H4 (cell line): ENCODE measurements at regions not wholly inside any gene's neighbourhood (a gene's known extent, or its start where the extent isn't known, plus 50 kb on each side); places are given as distances from the start of the nearest gene placed in this dataset.
"Not testable (repeated sequence)": the region's sequence is repeated elsewhere in the genome, so short reads cannot be mapped to it uniquely, and the experiment has no call there.

Experiments
- DNase-seq: peaks from one replicate; pipeline ENCODE4 v3.0.0-alpha.2; 2015; ENCODE audit warnings: low spot score

DNA sequence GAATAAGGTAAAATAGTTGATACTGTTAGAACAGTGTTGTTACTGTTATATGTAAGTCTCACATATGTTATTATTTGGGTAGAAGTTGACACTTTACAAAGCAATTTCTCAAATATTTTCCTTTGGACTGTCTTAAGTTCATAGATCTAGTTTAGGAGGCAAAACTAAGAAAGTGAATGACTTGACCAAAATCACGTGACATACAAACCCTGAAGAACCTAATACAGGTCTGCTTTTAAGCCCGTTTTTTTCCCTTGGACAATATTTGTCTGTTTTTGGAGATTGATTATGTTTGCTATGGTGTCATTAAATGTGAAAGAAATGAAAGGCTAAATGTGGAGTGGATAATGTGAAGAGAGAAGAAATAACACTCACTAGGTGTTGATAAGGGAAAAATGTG is 644.9 kb upstream of the PITX2 start:
- no peak for DNase-seq

DNA sequence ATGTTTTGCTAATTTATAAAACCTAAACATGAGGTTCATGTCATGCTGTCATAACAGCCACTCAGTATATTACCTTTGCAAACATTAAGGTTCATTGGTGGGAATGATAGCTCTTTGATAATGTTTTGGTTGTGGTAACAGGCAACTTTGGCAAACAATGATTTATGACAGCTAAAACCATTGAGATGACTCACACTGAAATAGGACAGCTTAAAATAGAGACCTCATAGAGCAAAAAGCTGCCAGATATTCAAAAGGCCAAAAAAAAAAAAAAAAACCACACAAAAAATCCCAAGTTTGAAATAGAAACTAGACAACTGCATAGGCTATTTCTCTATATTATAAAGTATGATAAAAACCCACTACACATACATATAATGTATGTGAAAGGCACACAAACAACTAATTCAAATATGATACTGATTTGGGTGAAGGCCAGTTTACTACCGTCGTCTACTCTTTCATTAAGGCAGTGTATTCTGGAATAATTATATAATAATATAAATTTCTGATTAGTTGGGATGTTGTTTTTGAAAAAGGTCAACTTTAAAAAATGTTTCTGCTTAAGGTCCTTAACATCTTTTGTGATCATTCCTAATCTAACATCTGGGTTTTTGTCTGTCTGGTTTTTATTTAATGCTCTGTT is 646.0 kb upstream of the PITX2 start:
- DNase-seq: peak; percentile 9

DNA sequence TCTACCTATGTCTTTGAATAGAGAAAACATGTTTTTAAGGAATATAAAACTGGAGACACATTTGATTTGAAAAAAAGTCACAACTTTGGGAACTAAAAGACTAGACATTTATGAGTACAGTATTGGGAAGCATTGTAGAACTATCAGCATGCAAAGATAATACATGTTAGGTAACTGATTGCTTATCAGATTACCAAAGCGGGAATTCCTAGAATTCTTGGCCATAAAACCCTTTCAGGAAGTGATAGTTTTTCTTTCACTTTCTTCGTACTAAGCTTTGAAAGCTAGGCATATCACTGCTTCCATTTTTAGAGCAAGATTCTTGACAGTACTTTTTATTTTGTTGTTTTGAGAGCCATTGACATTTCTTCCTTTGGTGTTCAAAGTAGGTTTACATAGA is 646.6 kb upstream of the PITX2 start:
- DNase-seq: no peak

DNA sequence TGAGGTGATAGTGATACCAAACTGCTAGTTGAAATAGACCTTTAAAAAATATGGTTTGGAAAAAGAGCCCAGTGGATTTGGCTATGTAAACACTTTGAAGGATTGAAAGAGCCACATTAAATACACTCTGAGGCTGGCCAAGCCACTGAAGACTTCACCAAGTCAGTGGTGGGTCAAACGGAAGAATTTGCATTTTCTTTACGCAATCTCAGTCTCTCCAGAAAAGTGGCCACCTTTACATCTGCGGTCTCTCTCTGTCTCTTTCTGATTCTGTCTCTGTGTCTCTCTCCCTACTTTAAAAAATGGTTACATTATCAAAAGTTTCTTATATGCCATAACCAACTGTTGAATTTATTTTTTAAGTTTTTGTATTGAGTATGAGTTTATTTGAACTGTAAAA is 651.2 kb upstream of the PITX2 start:
- DNase-seq: no peak

DNA sequence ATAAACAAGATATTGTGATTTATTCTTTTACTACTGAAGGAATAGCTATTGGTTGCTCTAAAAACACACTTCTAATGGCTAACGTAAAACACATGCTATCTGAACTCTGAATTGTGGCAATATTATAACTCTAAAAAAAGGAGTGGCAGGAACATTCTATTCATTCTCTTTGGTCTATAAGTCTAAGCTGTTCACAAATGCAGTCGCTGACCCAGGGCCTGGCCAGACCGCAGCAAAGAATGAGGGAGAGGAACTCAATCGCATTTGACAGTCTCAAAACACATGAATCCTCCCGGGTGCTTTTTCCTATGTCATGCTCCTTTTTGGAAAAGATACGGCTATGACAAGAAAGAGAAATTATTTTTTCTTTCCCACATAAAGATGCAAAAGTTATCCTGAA is 651.6 kb upstream of the PITX2 start:
- no peak for DNase-seq

DNA sequence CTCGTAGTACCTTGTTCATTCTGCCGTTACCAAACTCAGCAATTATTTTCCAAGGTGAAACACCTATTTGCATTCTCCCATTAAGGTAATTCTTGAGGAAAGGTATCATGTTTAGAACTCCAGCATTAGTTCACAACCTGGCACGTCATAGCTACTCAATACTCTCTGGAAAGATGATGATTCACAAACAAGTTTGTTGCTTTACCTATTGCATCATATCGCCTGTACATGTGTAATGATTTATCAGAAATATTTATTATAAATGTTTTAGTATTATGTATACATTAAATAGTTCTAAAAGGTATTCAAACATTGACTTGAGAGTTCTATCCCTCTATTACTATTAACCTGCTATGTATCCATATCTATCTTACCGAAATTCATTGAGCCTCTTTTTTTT is 658.3 kb upstream of the PITX2 start:
- no peak for DNase-seq

DNA sequence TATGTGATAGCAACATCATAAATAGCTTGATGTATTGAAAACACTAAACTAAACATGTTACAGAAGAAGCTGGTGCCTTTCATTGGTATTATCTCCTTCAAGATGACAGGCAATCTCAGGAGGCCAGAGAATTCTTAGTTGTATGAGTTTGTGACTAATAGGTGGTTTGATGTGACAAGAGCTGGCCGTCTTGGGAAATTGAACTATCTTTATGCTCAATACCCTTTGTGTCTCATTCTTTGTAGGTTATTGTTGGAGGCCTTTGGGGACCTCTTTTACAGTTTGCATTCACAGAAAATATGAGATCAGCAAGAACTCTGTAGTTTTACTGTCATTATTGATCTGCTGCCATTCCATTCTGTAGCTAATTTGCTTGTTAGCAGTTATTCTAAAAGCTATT is 659.2 kb upstream of the PITX2 start:
- DNase-seq: no peak

DNA sequence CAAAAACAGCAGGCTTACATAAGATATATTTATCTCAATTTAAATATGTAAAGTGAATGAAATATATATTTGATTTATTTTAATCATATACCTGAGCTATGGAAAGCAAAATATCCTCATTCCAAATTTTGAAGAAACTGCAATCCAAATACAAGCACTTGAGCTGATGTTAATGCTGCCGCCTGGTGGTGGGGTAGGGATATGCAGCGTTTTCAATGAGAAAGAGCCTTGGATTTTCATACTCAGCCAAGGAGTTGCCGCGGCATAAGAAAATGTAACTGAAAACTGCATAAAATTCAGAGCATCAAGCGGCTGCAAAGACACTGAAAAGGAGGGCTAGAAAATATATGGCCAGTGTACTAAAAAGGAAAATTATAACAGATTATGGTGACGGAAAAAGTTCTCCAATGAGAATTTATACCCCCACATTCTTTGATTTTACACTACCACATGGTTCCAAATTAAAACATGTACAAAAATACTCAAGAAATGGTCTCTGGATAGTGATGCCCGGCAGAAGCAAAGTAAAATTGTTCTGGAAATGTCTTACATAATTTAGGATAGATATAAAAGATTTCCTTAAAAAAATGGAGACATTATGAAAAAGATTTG is 660.3 kb upstream of the PITX2 start:
- peak; percentile 32 for DNase-seq

DNA sequence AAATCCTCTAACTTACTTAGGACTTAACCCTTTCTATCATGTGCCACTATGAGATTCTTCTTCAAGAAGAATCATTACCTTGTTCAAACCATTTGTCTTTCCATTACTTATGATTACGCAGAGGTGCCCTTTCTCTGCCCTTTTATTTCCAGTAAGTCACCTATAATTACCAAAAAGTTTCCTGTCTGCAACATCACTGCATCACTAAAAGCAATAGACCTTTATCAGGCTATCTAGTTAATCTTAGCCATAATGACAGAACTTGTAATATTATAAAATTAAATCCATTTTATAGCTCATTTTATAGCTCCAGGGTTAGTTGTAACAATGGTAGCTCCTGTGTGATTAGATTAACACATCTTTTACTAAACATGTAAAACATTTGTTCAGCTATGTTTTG is 673.6 kb upstream of the PITX2 start:
- no peak for DNase-seq

DNA sequence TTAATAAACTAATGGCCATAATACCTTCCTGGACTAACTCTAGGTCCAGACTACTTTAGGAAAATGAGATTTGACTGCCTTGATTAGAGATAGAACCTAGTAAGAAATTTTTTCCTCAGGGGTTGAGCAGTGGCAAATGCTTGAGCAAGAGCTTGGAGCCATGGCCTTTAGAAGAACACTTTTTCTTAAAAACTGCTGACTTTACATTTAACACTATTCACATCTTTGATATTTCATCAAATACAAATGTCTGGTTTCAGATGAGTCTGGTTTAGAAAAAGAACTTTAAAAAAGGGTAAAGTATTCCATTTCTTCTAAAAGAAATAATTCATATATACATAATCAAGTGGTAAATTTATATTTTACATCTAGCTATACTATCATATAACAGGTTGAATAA is 680.9 kb upstream of the PITX2 start:
- DNase-seq: no peak

DNA sequence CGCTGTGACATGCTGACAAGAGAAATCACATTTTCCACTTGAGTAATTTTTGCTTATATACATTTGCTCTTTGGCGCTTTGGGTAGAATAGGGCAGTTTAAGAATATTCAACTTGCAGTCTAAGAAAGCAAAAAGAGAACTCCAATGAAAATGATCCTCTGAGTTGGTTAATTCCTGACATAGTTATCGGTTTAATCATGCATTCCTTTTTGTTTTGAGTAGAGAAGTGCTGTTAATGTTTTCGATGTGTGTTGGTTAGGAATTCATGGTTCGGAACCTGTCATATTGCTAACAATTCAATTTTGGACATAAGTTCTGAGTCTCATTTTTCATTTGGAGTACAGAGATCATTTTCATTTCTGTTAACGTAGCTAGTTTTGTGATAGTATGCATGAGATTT is 700.6 kb upstream of the PITX2 start:
- no peak for DNase-seq

DNA sequence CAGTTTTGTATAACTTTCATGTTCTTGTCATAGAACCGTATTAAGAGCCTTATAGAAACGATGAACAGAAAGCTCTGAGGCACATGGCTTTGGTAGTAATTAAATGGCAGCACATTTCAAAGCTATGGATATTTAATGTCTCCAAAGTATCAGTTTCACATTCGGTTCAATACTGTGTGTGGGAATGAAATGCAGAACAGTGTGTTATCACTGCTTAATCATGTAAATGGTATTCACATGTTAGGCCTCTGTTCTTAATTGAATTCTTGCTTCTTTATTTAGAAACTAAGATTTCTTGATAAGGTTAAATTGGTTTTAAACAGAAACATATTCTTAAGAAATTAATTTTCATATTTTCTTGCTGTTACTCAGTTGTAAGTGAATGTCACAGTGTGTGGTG is 701.0 kb upstream of the PITX2 start:
- no peak for DNase-seq

DNA sequence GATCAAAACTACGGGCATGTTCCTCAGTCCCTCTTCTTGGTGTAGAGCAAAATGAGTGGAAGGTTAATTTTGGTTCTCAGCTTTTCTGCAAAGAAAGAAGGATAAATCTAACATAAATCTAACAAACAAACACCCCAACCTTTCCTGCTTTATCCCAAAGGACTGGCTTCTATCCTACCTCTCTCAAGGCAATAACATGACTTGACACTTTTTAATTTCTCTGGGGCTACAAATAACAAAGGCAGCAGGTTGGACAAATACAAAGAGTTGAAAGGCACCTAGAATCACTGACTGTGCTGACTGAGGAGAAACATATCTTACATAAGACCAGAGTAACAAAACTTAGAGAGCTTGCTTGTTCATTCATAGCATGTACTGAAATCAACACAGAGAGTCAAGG is 703.6 kb upstream of the PITX2 start:
- DNase-seq: no peak

DNA sequence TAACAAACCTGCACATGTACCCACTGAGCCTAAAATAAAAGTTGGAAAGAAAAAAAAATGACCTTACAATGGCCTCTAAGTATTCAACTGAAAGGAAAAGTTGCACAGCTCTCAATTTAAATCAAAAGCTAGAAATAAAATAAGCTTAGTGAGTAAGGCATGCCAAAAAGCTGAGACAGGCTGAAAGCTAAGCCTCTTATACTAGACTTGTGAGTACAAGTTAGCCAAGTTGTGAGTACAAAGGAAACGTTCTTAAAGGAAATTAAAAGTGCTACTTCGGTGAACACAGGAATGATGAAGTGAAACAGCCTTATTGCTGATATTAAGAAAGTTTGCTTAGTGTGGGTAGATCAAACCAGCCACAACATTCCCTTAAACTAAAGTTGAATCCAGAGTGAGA is 707.9 kb upstream of the PITX2 start:
- DNase-seq: no peak

DNA sequence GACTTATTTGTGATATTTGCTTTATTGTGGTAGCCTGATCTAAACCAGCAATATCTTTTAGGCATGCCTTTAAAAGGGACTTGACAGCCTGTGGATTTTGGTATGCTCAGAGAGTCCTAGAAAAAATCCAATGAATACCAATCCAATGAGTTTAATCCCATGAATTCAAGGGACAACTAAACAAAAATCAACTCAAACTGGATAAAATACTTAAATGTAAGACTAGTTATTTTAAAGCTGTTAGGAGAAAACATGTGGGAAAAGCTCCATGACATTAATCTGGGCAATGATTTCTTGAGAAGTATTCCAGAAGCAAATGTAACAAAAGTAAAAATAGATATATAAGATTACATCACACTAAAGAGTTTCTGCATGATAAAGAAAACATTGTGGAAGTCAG is 711.5 kb upstream of the PITX2 start:
- no peak for DNase-seq

DNA sequence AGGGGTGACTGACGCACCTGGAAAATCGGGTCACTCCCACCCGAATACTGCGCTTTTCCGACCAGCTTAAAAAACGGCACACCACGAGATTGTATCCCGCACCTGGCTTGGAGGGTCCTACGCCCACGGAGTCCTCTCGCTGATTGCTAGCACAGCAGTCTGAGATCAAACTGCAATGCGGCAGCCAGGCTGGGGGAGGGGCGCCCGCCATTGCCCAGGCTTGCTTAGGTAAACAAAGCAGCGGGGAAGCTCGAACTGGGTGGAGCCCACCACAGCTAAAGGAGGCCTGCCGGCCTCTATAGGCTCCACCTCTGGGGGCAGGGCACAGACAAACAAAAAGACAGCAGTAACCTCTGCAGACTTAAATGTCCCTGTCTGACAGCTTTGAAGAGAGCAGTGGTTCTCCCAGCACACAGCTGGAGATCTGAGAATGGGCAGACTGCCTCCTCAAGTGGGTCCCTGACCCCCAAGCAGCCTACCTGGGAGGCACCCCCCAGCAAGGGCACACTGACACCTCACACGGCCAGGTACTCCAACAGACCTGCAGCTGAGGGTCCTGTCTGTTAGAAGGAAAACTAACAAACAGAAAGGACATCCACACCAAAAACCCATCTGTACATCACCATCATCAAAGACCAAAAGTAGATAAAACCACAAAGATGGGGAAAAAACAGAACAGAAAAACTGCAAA is 714.5 kb upstream of the PITX2 start:
- not testable (repeated sequence) for DNase-seq

DNA sequence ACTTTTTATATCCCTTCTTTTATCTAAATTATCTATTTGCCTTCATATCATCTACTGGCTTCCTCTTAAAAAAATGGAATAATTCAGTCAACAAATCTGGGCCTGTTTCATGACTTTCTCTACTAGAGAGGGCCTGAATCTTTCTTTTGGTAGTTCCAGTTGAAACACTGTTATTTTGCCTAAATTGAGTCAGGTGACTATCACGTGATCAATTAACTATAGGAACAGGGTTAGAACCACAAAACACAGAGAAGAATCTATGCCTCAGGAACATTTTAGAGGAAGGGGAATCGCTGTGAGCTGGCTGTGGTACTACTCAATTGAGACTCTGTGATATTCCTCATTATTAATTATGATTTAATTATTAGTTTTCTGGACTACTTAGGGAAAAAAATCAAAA is 736.7 kb upstream of the PITX2 start:
- no peak for DNase-seq

DNA sequence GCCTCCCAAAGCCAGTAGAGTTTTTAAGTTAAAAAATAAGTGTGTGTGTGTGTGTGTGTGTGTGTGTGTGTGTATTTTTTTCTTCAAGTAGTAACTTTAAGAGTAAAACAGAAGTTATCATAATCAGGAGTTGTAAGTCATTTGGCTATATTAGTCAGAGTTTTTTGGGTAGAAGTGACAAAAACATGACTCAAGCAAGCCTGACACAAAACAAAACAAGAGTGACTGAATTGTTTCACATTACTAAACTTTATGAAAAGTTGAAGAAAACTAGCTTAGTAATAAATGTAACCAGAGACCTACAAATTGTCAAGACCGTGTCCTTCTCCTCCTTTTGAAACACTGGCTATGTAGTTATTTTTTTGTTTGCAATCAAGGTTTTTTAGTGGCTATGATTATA is 738.0 kb upstream of the PITX2 start:
- DNase-seq: no peak

DNA sequence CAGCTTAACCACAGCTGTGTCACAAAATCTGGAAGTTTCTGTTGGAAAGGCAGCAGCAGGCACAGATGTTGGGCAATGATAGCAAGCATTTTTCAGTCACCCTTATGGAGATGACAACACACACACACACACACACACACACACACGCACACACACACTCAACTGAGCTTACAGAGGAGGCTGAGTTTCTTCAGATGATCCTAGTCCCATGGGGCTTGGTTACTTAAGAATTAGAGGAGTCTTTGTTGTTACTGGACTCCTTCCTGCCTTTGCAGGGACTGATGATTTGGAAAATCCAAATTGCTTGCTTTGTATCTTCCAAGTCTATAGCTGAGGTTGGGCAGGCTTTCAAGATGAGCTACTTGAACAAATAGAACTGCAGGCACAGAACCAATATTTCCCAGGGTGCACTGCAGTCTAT is 740.1 kb upstream of the PITX2 start:
- no peak for DNase-seq

DNA sequence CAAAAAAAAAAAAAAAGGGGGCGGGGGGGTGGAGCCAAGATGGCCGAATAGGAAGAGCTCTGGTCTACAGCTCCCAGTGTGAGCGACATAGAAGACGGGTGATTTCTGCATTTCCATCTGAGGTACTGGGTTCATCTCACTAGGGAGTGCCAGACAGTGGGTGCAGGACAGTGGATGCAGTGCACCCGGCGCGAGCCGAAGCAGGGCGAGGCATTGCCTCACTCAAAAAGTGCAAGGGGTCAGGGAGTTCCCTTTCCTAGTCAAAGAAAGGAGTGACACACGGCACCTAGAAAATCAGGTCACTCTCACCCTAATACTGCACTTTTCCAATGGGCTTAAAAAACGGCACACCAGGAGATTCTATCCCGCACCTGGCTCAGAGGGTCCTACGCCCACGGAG is 755.0 kb upstream of the PITX2 start:
- DNase-seq: not testable (repeated sequence)

DNA sequence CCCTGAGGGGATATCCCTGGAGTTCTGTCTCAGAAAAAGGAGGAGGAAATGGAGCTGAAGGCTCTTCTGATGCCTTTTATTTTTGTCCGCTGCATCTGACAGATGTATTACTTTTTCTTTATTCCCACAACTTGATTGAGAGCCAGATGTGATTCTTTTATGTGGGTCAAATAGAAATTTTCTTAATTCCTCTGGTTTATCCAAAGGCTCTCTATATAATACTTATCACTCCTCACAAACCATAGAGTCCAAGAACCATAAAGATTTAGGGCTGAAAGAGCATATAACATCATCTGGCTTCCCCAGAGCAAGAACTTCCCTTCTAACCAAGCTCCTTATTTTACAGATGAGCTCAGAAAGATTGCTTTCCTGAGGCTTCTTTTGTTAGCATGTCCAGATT is 756.7 kb upstream of the FAM241A start:
- DNase-seq: no peak

DNA sequence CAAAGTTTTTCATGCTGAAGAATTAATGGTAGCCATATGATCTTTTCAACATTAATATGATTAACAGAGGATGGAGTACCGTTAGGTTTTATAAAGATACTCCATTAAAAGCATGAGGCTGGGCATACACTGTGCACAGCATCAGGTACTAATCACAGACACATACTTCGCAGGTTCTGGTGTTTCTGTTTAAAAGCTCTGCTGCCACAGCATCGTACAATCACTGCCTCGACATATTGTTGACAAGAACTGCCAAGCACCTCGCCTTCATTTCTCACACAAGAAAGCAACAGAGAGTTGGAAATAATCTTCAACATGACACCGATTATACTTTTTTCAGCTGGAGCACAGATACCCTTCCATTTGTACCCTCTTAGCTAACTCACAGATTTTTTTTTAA is 753.4 kb upstream of the FAM241A start:
- no peak for DNase-seq

DNA sequence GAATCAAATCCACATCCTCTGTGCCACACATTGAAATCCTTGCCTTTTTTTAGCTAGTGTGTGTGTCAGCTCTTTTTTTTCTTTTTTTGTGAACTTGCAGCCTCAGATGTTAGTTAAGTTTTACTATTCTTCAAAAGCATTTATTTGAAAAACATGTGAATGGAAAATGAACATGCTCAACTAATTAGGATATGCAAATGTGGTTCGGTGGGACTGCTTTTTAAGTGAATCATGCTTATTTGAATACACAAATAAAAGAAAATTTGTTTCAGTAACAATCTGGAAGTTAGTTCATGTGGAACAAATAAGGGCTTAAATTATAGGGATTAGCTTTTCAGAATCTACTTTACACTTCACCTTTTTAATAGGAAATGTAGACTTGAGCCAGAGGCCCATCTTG is 751.5 kb upstream of the FAM241A start:
- no peak for DNase-seq

DNA sequence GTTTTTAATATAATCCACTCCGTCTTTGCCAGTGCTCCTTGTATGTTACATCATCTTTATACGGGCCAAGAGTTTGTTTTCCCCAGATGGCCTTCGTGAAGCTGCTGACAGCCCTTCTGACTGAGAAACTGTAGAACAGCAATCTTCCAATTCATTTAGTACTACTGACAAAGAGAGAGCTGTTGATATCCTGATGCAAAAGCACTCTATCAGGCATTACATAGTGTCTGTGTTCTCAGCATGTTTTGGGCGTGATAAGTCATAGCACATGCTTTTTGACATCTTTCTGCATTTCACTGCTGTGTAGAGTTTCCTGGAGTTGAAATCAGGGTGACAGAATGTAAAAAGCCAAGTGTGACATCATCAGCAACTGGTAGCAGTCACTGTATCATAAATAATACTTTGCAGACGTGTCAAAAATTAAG is 746.3 kb upstream of the FAM241A start:
- no peak for DNase-seq
